ENCODE measurements at regions not wholly inside any gene's neighbourhood (a gene's known extent, or its start where the extent isn't known, plus 50 kb on each side); places are given as distances from the start of the nearest gene placed in this dataset.

DNA sequence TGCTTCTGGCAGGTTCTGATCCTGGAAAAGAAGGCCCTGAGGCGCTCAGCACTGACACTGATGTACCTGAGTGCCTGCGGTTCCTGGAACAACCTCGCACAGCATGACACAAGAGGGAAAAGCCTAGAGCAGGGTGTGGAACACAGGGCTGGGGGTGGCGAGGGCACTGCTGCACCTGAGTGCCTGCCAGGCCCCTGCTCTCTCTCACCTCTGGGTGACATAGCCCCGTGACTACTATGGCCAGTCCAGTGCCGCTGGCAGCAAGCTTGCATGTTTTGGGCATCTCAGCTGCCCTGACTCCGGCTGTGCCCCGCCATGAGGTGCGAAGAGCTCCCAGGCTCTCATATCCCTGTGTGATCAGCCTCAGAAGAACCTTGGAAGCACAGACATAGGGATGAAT, 825.2 kb upstream of the SALL3 start:
- peaks cover 4% of the 10 kb centered on the region for H3K4me1 ChIP-seq (ENCODE audit: insufficient read depth, insufficient read length)
- DNase-seq (ENCODE audit: low read depth, low spot score), result no peak
- H3K36me3 ChIP-seq (ENCODE audit: insufficient read depth, insufficient read length, low read length), result no peaks in the 10 kb centered on the region
- TF ChIP-seq ZNF274 (IDR thresholded peaks at IDR 0.05; ENCODE audit: low read depth, low read length), result no peak
- H3K9me3 ChIP-seq (ENCODE audit: insufficient read depth, low read length), result peaks cover 5% of the 10 kb centered on the region; the same call in 1 of the 2 replicates
- peaks cover 54% of the 10 kb centered on the region for H3K27me3 ChIP-seq (ENCODE audit: insufficient read depth, insufficient read length)
- no peak overlapping the region for H3K9ac ChIP-seq (ENCODE audit: insufficient read length, low read depth)
- H3K4me3 ChIP-seq (ENCODE audit: insufficient read length, low read depth), result no peak overlapping the region

GRCh38 chr18:78154853-78155252, 824.8 kb upstream of the SALL3 start:
- DNase-seq (ENCODE audit: low read depth, low spot score), result no peak
- Histone ChIP-seq H3K4me1 (ENCODE audit: insufficient read depth, insufficient read length) (peaks cover 4% of the 10 kb centered on the region), H3K36me3 (ENCODE audit: insufficient read depth, insufficient read length, low read length) (no peaks in the 10 kb centered on the region), H3K4me3 (ENCODE audit: insufficient read length, low read depth) (no peak overlapping the region), H3K9ac (ENCODE audit: insufficient read length, low read depth) (no peak overlapping the region), H3K27me3 (ENCODE audit: insufficient read depth, insufficient read length) (peaks cover 50% of the 10 kb centered on the region), H3K9me3 (ENCODE audit: insufficient read depth, low read length) (peaks cover 5% of the 10 kb centered on the region; the same call in 1 of the 2 replicates)
- TF ChIP-seq ZNF274 (IDR thresholded peaks at IDR 0.05; ENCODE audit: low read depth, low read length) (no peak), YY1 (IDR thresholded peaks at IDR 0.05; ENCODE audit: insufficient read depth, insufficient read length) (no peak), SUZ12 (IDR thresholded peaks at IDR 0.05; ENCODE audit: extremely low read depth, insufficient read depth, insufficient read length) (no peak)

GRCh38 chr18:78156466-78156865, 823.2 kb upstream of the SALL3 start:
- Histone ChIP-seq H3K9ac (ENCODE audit: insufficient read length, low read depth) (no peak overlapping the region), H3K27me3 (ENCODE audit: insufficient read depth, insufficient read length) (peaks cover 34% of the 10 kb centered on the region), H3K4me3 (ENCODE audit: insufficient read length, low read depth) (no peak overlapping the region), H3K36me3 (ENCODE audit: insufficient read depth, insufficient read length, low read length) (no peaks in the 10 kb centered on the region), H3K9me3 (ENCODE audit: insufficient read depth, low read length) (peaks cover 5% of the 10 kb centered on the region; the same call in 1 of the 2 replicates), H3K4me1 (ENCODE audit: insufficient read depth, insufficient read length) (peaks cover 4% of the 10 kb centered on the region)
- TF ChIP-seq ZNF274 (IDR thresholded peaks at IDR 0.05; ENCODE audit: low read depth, low read length) (no peak), SUZ12 (IDR thresholded peaks at IDR 0.05; ENCODE audit: extremely low read depth, insufficient read depth, insufficient read length) (no peak), YY1 (IDR thresholded peaks at IDR 0.05; ENCODE audit: insufficient read depth, insufficient read length) (no peak)
- DNase-seq (ENCODE audit: low read depth, low spot score), result no peak

- Histone ChIP-seq H3K9me3 (ENCODE audit: insufficient read depth, low read length) (peaks cover 5% of the 10 kb centered on the region; the same call in 1 of the 2 replicates), H3K4me3 (ENCODE audit: insufficient read length, low read depth) (no peak overlapping the region), H3K9ac (ENCODE audit: insufficient read length, low read depth) (no peak overlapping the region), H3K27me3 (ENCODE audit: insufficient read depth, insufficient read length) (peaks cover 10% of the 10 kb centered on the region), H3K4me1 (ENCODE audit: insufficient read depth, insufficient read length) (peaks cover 4% of the 10 kb centered on the region), H3K36me3 (ENCODE audit: insufficient read depth, insufficient read length, low read length) (no peaks in the 10 kb centered on the region)
- DNase-seq (ENCODE audit: low read depth, low spot score), result no peak
- TF ChIP-seq SUZ12 (IDR thresholded peaks at IDR 0.05; ENCODE audit: extremely low read depth, insufficient read depth, insufficient read length) (no peak), ZNF274 (IDR thresholded peaks at IDR 0.05; ENCODE audit: low read depth, low read length) (no peak), YY1 (IDR thresholded peaks at IDR 0.05; ENCODE audit: insufficient read depth, insufficient read length) (no peak)
These were observed 820.7 kb upstream of the SALL3 start for GRCh38 chr18:78158943-78159342.

GRCh38 chr18:78159397-78159796, 820.2 kb upstream of the SALL3 start:
- TF ChIP-seq YY1 (IDR thresholded peaks at IDR 0.05; ENCODE audit: insufficient read depth, insufficient read length) (no peak), SUZ12 (IDR thresholded peaks at IDR 0.05; ENCODE audit: extremely low read depth, insufficient read depth, insufficient read length) (no peak), ZNF274 (IDR thresholded peaks at IDR 0.05; ENCODE audit: low read depth, low read length) (no peak)
- Histone ChIP-seq H3K9me3 (ENCODE audit: insufficient read depth, low read length) (peaks cover 5% of the 10 kb centered on the region; the same call in 1 of the 2 replicates), H3K27me3 (ENCODE audit: insufficient read depth, insufficient read length) (peaks cover 5% of the 10 kb centered on the region), H3K36me3 (ENCODE audit: insufficient read depth, insufficient read length, low read length) (no peaks in the 10 kb centered on the region), H3K4me1 (ENCODE audit: insufficient read depth, insufficient read length) (peaks cover 3% of the 10 kb centered on the region), H3K4me3 (ENCODE audit: insufficient read length, low read depth) (no peak overlapping the region), H3K9ac (ENCODE audit: insufficient read length, low read depth) (no peak overlapping the region)
- no peak for DNase-seq (ENCODE audit: low read depth, low spot score)

DNA sequence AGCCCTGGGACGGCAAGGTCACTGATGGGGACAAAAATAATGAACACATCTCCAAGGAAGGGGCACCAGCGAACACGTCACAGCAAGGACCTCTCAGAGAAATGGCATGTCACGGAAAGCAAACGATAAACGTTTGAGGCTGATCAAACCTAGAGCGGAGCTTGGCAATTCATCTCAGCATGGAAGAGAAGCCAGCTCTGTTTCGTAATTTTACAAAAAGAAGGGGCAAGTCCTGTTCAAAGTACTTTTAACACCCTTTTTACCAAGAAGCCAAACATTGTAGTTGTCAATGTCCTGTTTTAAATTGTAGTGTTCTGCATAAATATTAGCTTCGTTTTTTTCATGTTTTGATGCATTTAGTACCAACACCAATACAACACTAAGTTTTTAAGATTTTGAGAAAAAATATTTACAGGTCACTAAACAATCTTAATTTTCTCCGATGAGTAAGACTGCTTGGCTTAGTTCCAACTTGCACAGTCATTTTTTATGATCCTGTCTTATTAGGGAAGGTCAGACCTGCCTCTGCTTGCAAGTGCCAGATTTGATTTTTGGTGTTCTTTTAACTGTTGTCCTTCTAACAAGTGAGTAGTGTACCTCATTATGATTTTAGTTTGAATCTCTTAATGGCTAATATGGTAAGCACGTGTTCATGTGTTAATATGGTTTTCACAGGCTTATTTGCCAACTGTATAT, 818.5 kb upstream of the SALL3 start:
- Histone ChIP-seq H3K27me3 (ENCODE audit: insufficient read depth, insufficient read length) (no peaks in the 10 kb centered on the region), H3K4me1 (ENCODE audit: insufficient read depth, insufficient read length) (no peaks in the 10 kb centered on the region), H3K9me3 (ENCODE audit: insufficient read depth, low read length) (peaks cover 5% of the 10 kb centered on the region; the same call in 1 of the 2 replicates), H3K36me3 (ENCODE audit: insufficient read depth, insufficient read length, low read length) (no peaks in the 10 kb centered on the region), H3K4me3 (ENCODE audit: insufficient read length, low read depth) (no peak overlapping the region), H3K9ac (ENCODE audit: insufficient read length, low read depth) (no peak overlapping the region)
- DNase-seq (ENCODE audit: low read depth, low spot score), result no peak
- TF ChIP-seq SUZ12 (IDR thresholded peaks at IDR 0.05; ENCODE audit: extremely low read depth, insufficient read depth, insufficient read length), result no peak
- TF ChIP-seq YY1 (IDR thresholded peaks at IDR 0.05; ENCODE audit: insufficient read depth, insufficient read length), result no peak
- TF ChIP-seq ZNF274 (IDR thresholded peaks at IDR 0.05; ENCODE audit: low read depth, low read length), result no peak

DNA sequence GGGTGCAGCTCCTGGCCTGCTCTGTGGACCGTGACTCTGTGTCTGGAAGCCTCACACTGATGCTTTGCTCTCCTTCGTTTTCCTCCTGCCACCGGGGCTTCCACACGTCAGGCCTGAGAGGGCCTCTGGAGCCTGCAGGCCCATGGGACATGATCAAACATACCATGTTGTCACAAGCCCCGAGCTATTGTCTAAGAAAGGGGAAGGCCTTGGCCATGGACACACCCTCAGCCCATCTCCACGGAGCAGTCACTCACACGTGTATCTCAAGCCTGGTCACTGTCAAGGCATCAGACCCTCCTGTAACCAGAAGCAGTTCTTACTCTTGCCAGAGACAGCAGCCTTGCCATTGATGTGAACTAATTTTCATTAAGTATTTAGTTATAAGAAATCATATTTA, 814.1 kb upstream of the SALL3 start:
- H3K9me3 ChIP-seq (ENCODE audit: insufficient read depth, low read length), result no peaks in the 10 kb centered on the region
- no peaks in the 10 kb centered on the region for H3K27me3 ChIP-seq (ENCODE audit: insufficient read depth, insufficient read length)
- no peaks in the 10 kb centered on the region for H3K4me1 ChIP-seq (ENCODE audit: insufficient read depth, insufficient read length)
- TF ChIP-seq YY1 (IDR thresholded peaks at IDR 0.05; ENCODE audit: insufficient read depth, insufficient read length), result no peak
- TF ChIP-seq SUZ12 (IDR thresholded peaks at IDR 0.05; ENCODE audit: extremely low read depth, insufficient read depth, insufficient read length), result no peak
- TF ChIP-seq ZNF274 (IDR thresholded peaks at IDR 0.05; ENCODE audit: low read depth, low read length), result no peak
- no peak overlapping the region for H3K9ac ChIP-seq (ENCODE audit: insufficient read length, low read depth)
- H3K36me3 ChIP-seq (ENCODE audit: insufficient read depth, insufficient read length, low read length), result no peaks in the 10 kb centered on the region
- H3K4me3 ChIP-seq (ENCODE audit: insufficient read length, low read depth), result no peak overlapping the region
- no peak for DNase-seq (ENCODE audit: low read depth, low spot score)
